IMR-90 (cell line): ENCODE measurements at regions not wholly inside any gene's neighbourhood (a gene's known extent, or its start where the extent isn't known, plus 50 kb on each side); places are given as distances from the start of the nearest gene placed in this dataset.

Experiments
- ATAC-seq: fragments of 200-7000 bp; cut with Tn5 transposase; 2 replicates; pipeline ENCODE4 v1.9.1; 2020; ENCODE audit warnings: low read depth, mild to moderate bottlenecking, moderate library complexity
- BruUV-seq: library from RNA; stranded (reverse); fragments of 400-500 nt; replicated peaks from 2 replicates; lab custom pipeline; 2021; lab: Mats Ljungman, UMichigan
- CTCF ChIA-PET: fragments of 300-600 bp; formaldehyde crosslinking; extraction: SDS; loops from one replicate; lab custom pipeline; 2021; ENCODE audit warnings: antibody characterized with exemption; lab: Yijun Ruan, JAX
- POLR2A ChIA-PET: fragments of 300-600 bp; sonication (Branson Sonifier 250); formaldehyde crosslinking; loops from one replicate; lab custom pipeline; 2022; ENCODE audit warnings: antibody characterized with exemption; ENCODE audit not compliant: unreplicated experiment; lab: Charles Lee
- DNase-seq: peaks from one replicate; pipeline ENCODE4 v3.0.0; 2013
- H2AFZ ChIP-seq: replicated peaks from 2 replicates; pipeline ENCODE3; 2013; ENCODE audit warnings: low read length, mild to moderate bottlenecking; ENCODE audit not compliant: poor library complexity
- H2AK5ac ChIP-seq: 2 replicates; pipeline ENCODE4 v1.6.1; 2013; ENCODE audit warnings: low read depth, low read length, inconsistent platforms
- H2AK9ac ChIP-seq: replicated peaks from 2 replicates; pipeline ENCODE3; 2013; ENCODE audit warnings: mild to moderate bottlenecking, low read depth, low read length, moderate library complexity; ENCODE audit not compliant: poor library complexity
- H2BK120ac ChIP-seq: 2 replicates; pipeline ENCODE4 v1.6.1; 2013; ENCODE audit warnings: low read depth, low read length, inconsistent platforms
- H2BK15ac ChIP-seq: 3 replicates; pipeline ENCODE4 v1.6.1; 2013; ENCODE audit warnings: low read depth, low read length, inconsistent platforms
- H2BK20ac ChIP-seq: 2 replicates; pipeline ENCODE4 v1.6.1; 2013; ENCODE audit warnings: low read depth, mild to moderate bottlenecking, inconsistent platforms, low read length, moderate library complexity
- H2BK5ac ChIP-seq: 2 replicates; pipeline ENCODE4 v1.6.1; 2013; ENCODE audit warnings: mild to moderate bottlenecking, low read depth, low read length, inconsistent platforms; ENCODE audit not compliant: poor library complexity, severe bottlenecking
- H3K14ac ChIP-seq: replicated peaks from 2 replicates; pipeline ENCODE4 v1.6.1; 2013; ENCODE audit warnings: low read depth, low read length, inconsistent platforms
- H3K18ac ChIP-seq: 2 replicates; pipeline ENCODE4 v1.6.1; 2013; ENCODE audit warnings: low read depth, low read length, control low read depth
- H3K23ac ChIP-seq: 2 replicates; pipeline ENCODE4 v1.6.1; 2013; ENCODE audit warnings: low read depth, low read length, inconsistent platforms
- H3K27ac ChIP-seq: 2 replicates; pipeline ENCODE4 v1.5.1; 2013; ENCODE audit warnings: mild to moderate bottlenecking, control low read depth, low read length; ENCODE audit not compliant: insufficient read depth
- H3K27me3 ChIP-seq: 2 replicates; pipeline ENCODE4 v1.6.1; 2013; ENCODE audit warnings: low read length; ENCODE audit not compliant: control insufficient read depth, insufficient read depth
- H3K36me3 ChIP-seq: 2 replicates; pipeline ENCODE4 v1.6.1; 2013; ENCODE audit warnings: low read length, mixed read lengths; ENCODE audit not compliant: control insufficient read depth, insufficient read depth
- H3K4ac ChIP-seq: 2 replicates; pipeline ENCODE4 v1.6.1; 2013; ENCODE audit warnings: low read depth, low read length, inconsistent platforms
- H3K4me1 ChIP-seq: 2 replicates; pipeline ENCODE4 v1.6.1; 2013; ENCODE audit warnings: low read length, mixed read lengths; ENCODE audit not compliant: control insufficient read depth, insufficient read depth
- H3K4me2 ChIP-seq: 2 replicates; pipeline ENCODE4 v1.6.1; 2013; ENCODE audit warnings: low read depth, mild to moderate bottlenecking, control low read depth, low read length, moderate library complexity
- H3K4me3 ChIP-seq: 2 replicates; pipeline ENCODE4 v1.5.1; 2013; ENCODE audit warnings: low read depth, mild to moderate bottlenecking, control low read depth, low read length, moderate library complexity; ENCODE audit not compliant: insufficient read depth
- H3K56ac ChIP-seq: 2 replicates; pipeline ENCODE4 v1.6.1; 2013; ENCODE audit warnings: low read length, inconsistent platforms; ENCODE audit not compliant: insufficient read depth; ENCODE audit errors: extremely low read depth
- H3K79me1 ChIP-seq, 2 experiments: 2 replicates each; pipeline ENCODE4 v1.6.1; 2013; ENCODE audit warnings: low read length in 2 of 2, inconsistent platforms in 1 of 2, low read depth in 1 of 2
- H3K9ac ChIP-seq: 2 replicates; pipeline ENCODE4 v1.6.1; 2013; ENCODE audit warnings: low read depth, low read length, control low read depth
- H3K9me1 ChIP-seq: 2 replicates; pipeline ENCODE4 v1.6.1; 2013; ENCODE audit warnings: low read length, inconsistent platforms; ENCODE audit not compliant: insufficient read depth
- H3K9me3 ChIP-seq: 2 replicates; pipeline ENCODE4 v1.6.1; 2013; ENCODE audit warnings: low read length; ENCODE audit not compliant: control insufficient read depth, insufficient read depth
- H4K20me1 ChIP-seq: 2 replicates; pipeline ENCODE4 v1.6.1; 2013; ENCODE audit warnings: low read length, inconsistent platforms; ENCODE audit not compliant: insufficient read depth
- H4K5ac ChIP-seq: 2 replicates; pipeline ENCODE4 v1.6.1; 2013; ENCODE audit warnings: mild to moderate bottlenecking, low read depth, low read length, control low read depth
- H4K8ac ChIP-seq, 2 experiments: 2 replicates each; pipeline ENCODE4 v1.6.1; 2013; ENCODE audit warnings: low read depth in 2 of 2, low read length in 2 of 2, control low read depth in 1 of 2, inconsistent platforms in 1 of 2
- H4K91ac ChIP-seq: 2 replicates; pipeline ENCODE4 v1.6.1; 2013; ENCODE audit warnings: low read depth, low read length, inconsistent platforms; ENCODE audit not compliant: insufficient read depth
- BHLHE40 ChIP-seq: fragments of 150-350 bp; IDR thresholded peaks from 2 replicates; pipeline ENCODE4 v1.6.1; 2016; ENCODE audit warnings: mild to moderate bottlenecking, low read depth, low read length
- CHD1 ChIP-seq: IDR thresholded peaks from 2 replicates; pipeline ENCODE4 v1.6.1; 2012; ENCODE audit warnings: low read depth, low read length, improper control_type of control experiment
- CTCF ChIP-seq: conservative IDR thresholded peaks from 2 replicates; pipeline ENCODE4 v1.5.1; 2012; ENCODE audit warnings: mild to moderate bottlenecking, low read depth, low read length, improper control_type of control experiment
- ELK1 ChIP-seq: fragments of 150-350 bp; IDR thresholded peaks from 2 replicates; pipeline ENCODE4 v1.6.1; 2016; ENCODE audit warnings: low read depth, mild to moderate bottlenecking, low read length, moderate library complexity, borderline replicate concordance
- FOS ChIP-seq: fragments of 150-350 bp; IDR thresholded peaks from 2 replicates; pipeline ENCODE4 v1.6.1; 2016; ENCODE audit warnings: low read depth, low read length
- MAFK ChIP-seq: IDR thresholded peaks from 2 replicates; pipeline ENCODE4 v1.6.1; 2012; ENCODE audit warnings: low read depth, low read length, improper control_type of control experiment
- MXI1 ChIP-seq: IDR thresholded peaks from 2 replicates; pipeline ENCODE4 v1.6.1; 2012; ENCODE audit warnings: low read depth, mild to moderate bottlenecking, low read length, moderate library complexity, borderline replicate concordance
- NFE2L2 ChIP-seq: fragments of 150-350 bp; IDR thresholded peaks from 2 replicates; pipeline ENCODE4 v1.6.1; 2016; ENCODE audit warnings: low read depth, mild to moderate bottlenecking, low read length
- POLR2A ChIP-seq: IDR thresholded peaks from 2 replicates; pipeline ENCODE4 v1.6.1; 2012; ENCODE audit warnings: mild to moderate bottlenecking, low read depth, low read length
- RAD21 ChIP-seq: IDR thresholded peaks from 2 replicates; pipeline ENCODE4 v1.6.1; 2012; ENCODE audit warnings: low read length, improper control_type of control experiment
- RCOR1 ChIP-seq: IDR thresholded peaks from 2 replicates; pipeline ENCODE4 v1.6.1; 2012; ENCODE audit warnings: mild to moderate bottlenecking, low read length, improper control_type of control experiment; ENCODE audit not compliant: insufficient replicate concordance
- RFX5 ChIP-seq: IDR thresholded peaks from 2 replicates; pipeline ENCODE4 v1.8.0; 2012; ENCODE audit warnings: low read depth, mild to moderate bottlenecking, low read length, moderate library complexity
- SMC3 ChIP-seq: fragments of 150-350 bp; IDR thresholded peaks from 2 replicates; pipeline ENCODE4 v1.6.1; 2016; ENCODE audit warnings: low read depth, mild to moderate bottlenecking, antibody characterized with exemption, low read length, moderate library complexity
- USF2 ChIP-seq: fragments of 150-350 bp; IDR thresholded peaks from 2 replicates; pipeline ENCODE4 v1.6.1; 2017; ENCODE audit warnings: mild to moderate bottlenecking, antibody characterized with exemption, low read length, low read depth
- WGBS, 2 experiments: methylation state at CpG; one replicate each; pipeline versions ENCODE4 v1.1.5 to v1.1.7; 2013; ENCODE audit warnings: missing lambda C conversion rate in 2 of 2; ENCODE audit not compliant: insufficient read length in 1 of 2; ENCODE audit errors: extremely low coverage in 2 of 2; 5-methylcytosine and 5-hydroxymethylcytosine counted together
- dilution Hi-C: fragments of 300-500 bp; cut with HindIII; formaldehyde crosslinking; loops from one replicate; pipeline ENCODE4 v1.14.3; 2018; ENCODE audit warnings: low sequenced_read_pairs; ENCODE audit not compliant: unreplicated experiment
- in situ Hi-C: fragments of 300-500 bp; cut with MboI; formaldehyde crosslinking; loops from 3 replicates; pipeline ENCODE4 v1.14.3; 2019; ENCODE audit warnings: low sequenced_read_pairs, inconsistent platforms, mixed read lengths
- intact Hi-C: fragments of 100-400 bp; cut with micrococcal nuclease; formaldehyde crosslinking; loops from 2 replicates; pipeline ENCODE4 v1.10.0; 2022

GRCh38 chr5:54639621-54640020, 122.1 kb downstream of the SNX18 start:
- 93% methylated on average over 5 of the region's 5 CpGs; no CpG with 5 or more reads in 1 of the 2 experiments for WGBS, 2 experiments
- no peak for ATAC-seq
- no peak overlapping the region for H3K56ac ChIP-seq

More at GRCh38 chr5:54639621-54640020, 122.1 kb downstream of the SNX18 start:
- Histone ChIP-seq H4K8ac (no peak overlapping the region), H3K18ac (no peak overlapping the region), H3K9me1 (peaks cover 16% of the 10 kb centered on the region), H2BK15ac (no peak overlapping the region), H3K27ac (no peak overlapping the region), H2BK20ac (no peak overlapping the region), H2AK5ac (no peak overlapping the region), H3K36me3 (no peaks in the 10 kb centered on the region), H3K4me3 (no peak overlapping the region), H3K79me1 (peaks cover 0 to 10% of the 10 kb centered on the region in 2 experiments; a peak in 2 of 4 replicates), H3K9me3 (no peaks in the 10 kb centered on the region), H4K91ac (no peak overlapping the region), H3K4ac (no peak overlapping the region), H3K4me1 (peaks cover 17% of the 10 kb centered on the region), H3K23ac (no peak overlapping the region), H3K4me2 (no peak overlapping the region), H2BK120ac (no peak overlapping the region), H2AK9ac (no peak overlapping the region), H3K9ac (no peak overlapping the region), H4K20me1 (no peaks in the 10 kb centered on the region; the same call in 1 of the 2 replicates), H4K5ac (no peak overlapping the region), H2BK5ac (no peak overlapping the region), H3K14ac (no peak overlapping the region), H3K27me3 (no peaks in the 10 kb centered on the region), H2AFZ (no peak overlapping the region)
- BruUV-seq = no TSS peak
- intact Hi-C loops (no loop called here), dilution Hi-C loops (no loop called here), in situ Hi-C loops (no loop called here)
- TF ChIP-seq CTCF (no peak), BHLHE40 (no peak), ELK1 (no peak), FOS (no peak), RFX5 (no peak), NFE2L2 (no peak), MXI1 (no peak), RCOR1 (no peak), POLR2A (no peak), USF2 (no peak), CHD1 (no peak), RAD21 (no peak), MAFK (no peak), SMC3 (no peak)
- POLR2A ChIA-PET = no interaction called here
- CTCF ChIA-PET = interaction anchor here (0.7 to 1.0 kb wide), 3 partner anchors 16 to 475 kb away, joined by 3 read pairs; no protein-coding TSS in a partner anchor
- DNase-seq = no peak
